GM19240 (cell line): ENCODE measurements at regions not wholly inside any gene's neighbourhood (a gene's known extent, or its start where the extent isn't known, plus 50 kb on each side); places are given as distances from the start of the nearest gene placed in this dataset.

Experiments used
- DNase-seq: peaks from one replicate; pipeline ENCODE4 v3.0.0; 2011; ENCODE audit warnings: low spot score; ENCODE audit not compliant: insufficient read length

- no peak for DNase-seq
Observed at GRCh38 chr12:126353604-126354003, 1288.4 kb downstream of the AACS start.

GRCh38 chr12:126354633-126355032 is 1289.4 kb downstream of the AACS start:
- no peak for DNase-seq

GRCh38 chr12:126355346-126355745 is 1290.1 kb downstream of the AACS start:
- DNase-seq: no peak

DNA sequence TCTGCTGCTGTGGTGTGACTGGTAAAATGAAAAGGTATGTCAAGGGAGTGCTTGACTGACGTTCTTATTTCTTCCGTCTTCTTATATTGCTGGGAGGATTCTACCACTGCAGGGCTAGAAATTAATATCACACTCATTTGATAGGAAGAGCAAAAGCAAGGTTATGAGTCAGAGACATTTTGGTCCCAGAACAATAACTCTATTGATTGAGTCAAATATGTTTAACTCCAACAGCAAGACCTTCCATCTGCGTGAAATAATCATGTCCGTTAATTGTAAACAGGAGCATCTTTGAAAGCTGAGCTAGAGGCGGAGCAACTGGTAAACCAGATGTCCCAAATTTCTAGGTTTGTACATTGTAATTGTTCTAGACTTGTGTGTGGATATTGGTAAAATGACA is 1293.6 kb downstream of the AACS start:
- DNase-seq: no peak

DNA sequence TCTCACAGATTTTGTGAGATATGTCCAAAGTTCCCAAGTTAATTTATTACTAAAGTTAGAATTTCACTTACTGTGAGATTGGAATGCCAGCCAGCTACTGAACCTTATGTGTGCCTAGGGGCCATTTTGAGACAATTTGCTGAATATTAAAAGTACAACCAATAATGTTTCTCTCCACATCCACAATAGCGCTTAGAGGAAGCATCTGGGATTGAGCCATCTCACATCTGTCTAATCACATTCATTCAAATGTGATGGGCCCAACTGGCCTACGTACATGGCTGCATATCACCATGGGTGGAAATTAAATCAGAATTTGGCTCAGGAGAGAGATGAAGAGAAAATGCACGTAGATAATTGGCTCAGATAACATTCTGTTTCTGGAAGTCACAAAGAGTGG is 1294.0 kb downstream of the AACS start:
- DNase-seq: no peak

- DNase-seq: no peak
Observed at GRCh38 chr12:126361804-126362203, 1296.6 kb downstream of the AACS start.

DNA sequence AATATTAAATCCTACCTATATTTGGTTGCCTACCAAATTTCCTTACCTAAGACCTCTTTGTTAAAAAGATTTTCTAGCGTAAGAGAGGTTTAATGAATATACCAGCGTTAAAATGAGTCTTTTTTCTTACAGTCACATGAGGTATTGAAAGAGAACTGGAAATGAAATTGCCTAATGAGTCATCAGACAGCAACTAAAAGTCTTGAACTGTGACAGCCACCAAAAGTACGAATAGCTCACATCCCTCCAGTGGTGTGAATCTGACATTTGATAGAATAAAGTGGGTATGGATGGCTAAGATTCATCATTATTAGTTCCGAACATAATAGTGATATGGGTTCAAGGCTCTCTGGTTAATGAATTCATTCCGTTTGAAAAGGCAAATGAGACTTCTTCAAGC is 1297.3 kb downstream of the AACS start:
- DNase-seq: no peak

DNA sequence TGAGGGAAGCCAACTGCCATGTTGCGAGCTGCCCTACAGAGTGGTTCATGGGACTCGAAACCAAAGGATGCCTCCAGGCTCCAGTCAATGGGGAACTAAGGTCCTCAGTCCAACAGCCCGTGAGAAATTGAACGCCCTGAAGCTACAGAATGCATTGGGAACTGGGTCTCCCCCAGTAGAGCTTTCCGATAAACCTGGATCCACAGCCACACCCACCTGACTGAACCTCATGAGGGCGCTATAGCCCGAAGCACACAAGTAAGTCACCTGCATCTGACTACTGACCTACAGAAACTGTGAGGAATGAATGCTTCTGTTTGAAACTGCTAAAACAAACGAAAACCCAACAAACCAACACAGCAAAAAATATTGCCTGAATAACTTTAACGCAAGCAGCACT is 1297.7 kb downstream of the AACS start:
- no peak for DNase-seq

DNA sequence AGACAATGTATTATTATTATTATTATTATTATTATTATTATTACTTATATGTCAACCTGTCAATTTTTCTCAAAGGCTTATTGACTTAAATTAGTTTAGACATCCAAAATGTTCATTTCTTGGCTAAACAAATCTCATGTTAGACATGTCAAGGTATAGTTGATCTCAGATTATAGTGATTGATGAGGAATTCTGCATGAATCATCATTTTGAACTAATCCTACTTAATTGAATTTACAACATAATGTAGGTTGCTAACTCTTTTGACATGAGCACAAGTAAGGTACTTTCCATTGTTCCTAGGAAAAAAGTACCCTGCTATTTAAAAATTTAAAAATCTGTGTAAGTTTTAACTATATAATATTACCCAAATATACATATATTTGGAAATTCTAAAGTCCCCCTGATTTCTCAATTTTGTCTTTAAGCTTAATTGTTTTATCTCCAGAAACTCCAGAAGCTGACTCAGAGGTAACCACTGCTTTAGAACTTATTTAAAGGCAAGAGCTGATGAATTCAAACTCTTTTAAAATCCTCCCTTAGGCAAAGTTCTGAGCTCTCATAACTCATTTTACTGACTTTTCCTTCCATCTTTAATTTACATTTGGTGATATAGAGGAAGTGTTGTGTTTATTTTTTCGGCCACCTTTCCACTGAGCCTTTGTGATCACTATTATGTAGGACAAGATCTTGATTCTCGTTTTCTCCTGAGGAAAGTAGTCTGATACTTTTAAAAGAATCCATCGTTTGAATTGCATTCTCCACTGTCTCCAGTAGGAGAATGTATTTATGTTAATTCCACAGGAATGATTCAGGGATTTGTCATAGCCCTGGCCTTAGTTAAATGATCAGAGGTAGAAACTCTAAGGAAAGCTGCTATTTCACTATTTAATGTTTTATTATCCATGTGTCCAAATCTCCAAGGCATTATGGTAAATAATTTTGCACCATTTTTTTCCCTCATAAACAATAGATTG is 1304.5 kb downstream of the AACS start:
- no peak for DNase-seq

DNA sequence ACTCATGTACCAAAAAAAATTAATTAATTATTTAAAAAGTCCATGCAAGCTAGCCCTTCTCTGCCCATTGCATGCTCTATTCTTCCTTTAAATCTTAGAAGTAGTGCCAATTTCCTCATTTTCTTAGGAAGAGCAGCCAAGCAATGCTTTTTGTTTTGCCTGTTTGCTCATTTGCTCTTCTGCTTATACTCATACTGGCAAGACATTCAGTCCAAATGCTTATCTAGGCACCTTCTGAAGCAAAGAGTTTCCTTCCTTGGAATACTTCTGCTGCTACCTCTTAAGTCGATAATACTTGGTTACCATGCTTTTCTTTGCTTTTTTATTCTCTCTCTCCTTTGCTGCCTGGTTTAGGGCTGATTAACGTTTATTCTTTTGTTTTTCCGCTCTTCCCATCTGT is 1318.3 kb downstream of the AACS start:
- DNase-seq: no peak

DNA sequence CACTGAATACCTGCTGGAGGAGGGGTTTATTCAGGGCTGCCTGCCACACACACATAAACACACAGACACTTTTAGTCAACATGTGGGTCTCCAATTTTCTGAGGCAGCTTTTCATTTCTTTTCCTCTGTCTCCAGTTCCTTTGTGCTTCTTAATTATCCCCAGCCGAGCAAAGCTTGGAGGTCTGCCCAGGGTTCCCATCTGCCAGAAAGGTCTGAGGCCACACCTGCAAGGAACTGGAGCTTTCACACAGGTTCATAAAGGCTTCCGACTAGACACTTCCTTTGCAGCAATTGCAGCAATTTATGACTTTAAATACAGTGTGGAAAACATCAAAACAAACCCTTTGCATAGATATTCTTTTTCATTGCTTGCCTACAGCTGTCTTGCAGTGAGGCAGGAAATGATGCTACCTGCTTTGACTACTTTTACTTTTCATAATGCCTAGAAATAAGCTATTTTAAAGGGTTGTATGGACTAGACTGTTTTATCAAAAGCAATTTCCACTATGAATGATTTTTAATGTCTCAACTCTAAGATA is 1318.9 kb downstream of the AACS start:
- DNase-seq: no peak

DNA sequence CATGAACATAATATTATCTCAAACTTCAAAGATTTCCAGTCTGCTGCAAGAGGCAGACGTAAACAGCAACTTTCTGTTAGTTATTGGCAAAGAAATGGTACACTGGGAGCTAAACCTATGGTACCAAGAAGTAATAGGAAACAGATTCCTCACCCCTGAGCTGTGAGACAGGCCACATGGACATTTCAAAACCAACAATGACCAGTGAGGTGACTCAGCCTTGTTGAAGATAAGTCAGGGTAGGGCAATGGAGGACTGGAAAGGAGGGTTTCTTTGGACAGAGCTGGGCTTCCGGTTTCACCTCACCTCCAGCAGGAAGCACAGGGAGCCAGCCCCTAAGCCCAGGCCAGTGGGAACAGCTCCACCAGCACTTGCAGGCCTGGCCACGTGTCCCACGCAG is 1320.5 kb downstream of the AACS start:
- no peak for DNase-seq

- DNase-seq: no peak
Observed at GRCh38 chr12:126389220-126389841, 1324.1 kb downstream of the AACS start.

- no peak for DNase-seq
Observed at GRCh38 chr12:126389961-126390360, 1324.7 kb downstream of the AACS start.

DNA sequence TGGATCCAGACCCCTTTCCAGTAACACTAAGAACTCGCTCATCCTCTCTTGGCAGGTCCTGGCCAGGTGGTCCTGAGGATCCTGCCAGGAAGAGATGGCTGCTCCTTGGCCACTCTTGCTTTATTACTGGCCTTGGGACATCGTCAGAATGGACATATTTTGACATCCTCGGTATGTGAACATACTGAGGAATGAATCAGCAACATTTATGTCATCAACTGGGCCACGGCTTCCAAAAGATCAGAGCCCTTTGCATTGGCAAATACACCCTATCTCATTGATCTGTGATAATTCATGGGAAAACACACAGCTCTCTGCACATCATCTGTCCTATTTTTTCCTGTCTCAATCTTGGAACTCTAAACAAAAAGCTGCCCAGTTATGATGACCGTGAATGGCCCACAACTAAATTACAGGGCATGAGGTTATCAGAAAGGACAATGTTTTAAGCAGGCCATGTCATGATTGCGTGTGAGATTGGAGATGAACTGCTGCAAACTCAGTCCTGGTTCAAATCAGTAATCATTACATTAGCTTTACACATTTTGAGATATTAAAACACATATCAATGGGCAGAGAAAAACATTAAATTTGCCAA is 1325.8 kb downstream of the AACS start:
- DNase-seq: no peak

GRCh38 chr12:126396536-126396935 is 1331.3 kb downstream of the AACS start:
- no peak for DNase-seq

GRCh38 chr12:126397071-126397581 is 1331.9 kb downstream of the AACS start:
- DNase-seq: no peak

GRCh38 chr12:126397660-126398059 is 1332.4 kb downstream of the AACS start:
- no peak for DNase-seq

DNA sequence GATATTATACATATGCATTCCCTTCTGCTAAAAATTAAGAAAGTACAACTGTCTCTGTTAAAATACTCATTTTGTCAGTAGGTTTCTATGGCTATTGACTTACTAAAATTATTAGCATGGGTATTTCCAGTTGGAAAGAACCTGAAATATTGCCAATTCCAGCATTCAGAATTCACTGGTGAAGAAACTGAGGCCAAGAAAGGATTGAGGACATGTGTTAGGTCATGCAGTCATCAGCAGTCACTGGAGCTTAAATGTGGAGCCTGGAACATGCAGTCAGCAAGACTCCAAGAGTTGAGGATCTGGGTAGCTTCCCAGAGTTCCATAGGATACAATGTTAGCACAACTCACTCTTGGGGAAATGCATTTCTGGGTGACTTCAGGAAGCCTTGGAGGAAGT is 1335.6 kb downstream of the AACS start:
- no peak for DNase-seq

DNA sequence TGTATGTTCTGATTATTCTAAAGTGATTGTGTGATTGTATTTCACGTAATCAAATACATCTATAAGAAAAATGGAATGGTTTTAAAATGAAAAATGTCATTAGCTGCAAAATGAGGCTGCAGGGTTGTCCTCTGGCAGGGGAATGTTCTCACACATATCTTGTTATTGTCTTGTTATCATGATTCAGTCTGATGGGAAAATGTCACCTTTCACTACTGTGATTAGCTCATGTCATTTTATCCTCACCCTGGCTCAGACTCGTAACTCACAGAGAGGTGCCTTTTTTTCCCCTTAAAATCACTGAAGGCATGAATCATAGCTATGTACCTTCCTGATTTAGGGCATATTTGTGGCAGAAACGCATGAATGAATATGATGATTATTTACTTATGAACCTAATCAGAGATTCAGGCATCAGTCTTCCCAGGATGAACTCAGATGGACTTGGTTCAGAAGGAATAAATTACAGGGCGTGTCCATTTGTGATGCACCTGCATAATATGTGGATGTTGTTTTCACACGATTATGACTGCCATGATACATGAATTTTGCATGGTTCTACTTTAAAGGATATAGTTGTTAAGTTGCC is 1339.2 kb downstream of the AACS start:
- no peak for DNase-seq

DNA sequence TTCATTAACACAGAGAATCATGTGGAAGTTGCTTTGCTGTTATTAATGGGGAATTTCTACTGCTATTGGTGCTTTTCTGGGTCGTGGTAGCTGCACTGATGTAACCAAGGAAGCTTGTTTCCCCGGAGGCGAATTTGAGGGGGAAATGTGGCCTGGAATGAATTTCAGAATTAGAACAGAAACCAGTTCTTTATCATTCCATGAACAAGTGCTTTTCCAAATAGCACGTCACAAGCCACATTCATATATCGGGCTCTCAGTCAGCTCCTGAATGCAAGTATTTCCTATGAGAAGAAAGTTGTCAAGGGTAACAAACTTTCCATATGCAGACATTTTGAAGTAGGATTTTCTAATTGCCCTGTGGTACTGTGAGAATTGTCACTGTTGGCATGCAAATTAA is 1353.2 kb downstream of the AACS start:
- DNase-seq: no peak

- no peak for DNase-seq
Observed at GRCh38 chr12:126419131-126419530, 1353.9 kb downstream of the AACS start.
